ENCODE measurements at regions not wholly inside any gene's neighbourhood (a gene's known extent, or its start where the extent isn't known, plus 50 kb on each side); places are given as distances from the start of the nearest gene placed in this dataset.

- DNase-seq = no peak
These were observed 364.0 kb downstream of the ZIC1 start for GRCh38 chr3:147773116-147773630.

GRCh38 chr3:147775411-147775810 lies 366.2 kb downstream of the ZIC1 start:
- no peak for DNase-seq

- no peak for DNase-seq
These were observed 366.8 kb downstream of the ZIC1 start for GRCh38 chr3:147775816-147776530.

- DNase-seq = no peak
These were observed 384.7 kb downstream of the ZIC1 start for GRCh38 chr3:147793841-147794240.

- DNase-seq = no peak
These were observed 385.4 kb downstream of the ZIC1 start for GRCh38 chr3:147794596-147794995.

- no peak for DNase-seq
These were observed 386.3 kb downstream of the ZIC1 start for GRCh38 chr3:147795418-147795817.

GRCh38 chr3:147797095-147797494 lies 387.9 kb downstream of the ZIC1 start:
- no peak for DNase-seq

- no peak for DNase-seq
These were observed 390.4 kb downstream of the ZIC1 start for GRCh38 chr3:147799601-147800000.

GRCh38 chr3:147807776-147808175 lies 398.6 kb downstream of the ZIC1 start:
- DNase-seq = no peak

- no peak for DNase-seq
These were observed 400.0 kb downstream of the ZIC1 start for GRCh38 chr3:147809206-147809605.

- no peak for DNase-seq
These were observed 403.2 kb downstream of the ZIC1 start for GRCh38 chr3:147812186-147812911.

GRCh38 chr3:147813256-147813655 lies 404.1 kb downstream of the ZIC1 start:
- no peak for DNase-seq

GRCh38 chr3:147816752-147817151 lies 407.6 kb downstream of the ZIC1 start:
- no peak for DNase-seq

GRCh38 chr3:147832611-147833010 lies 423.4 kb downstream of the ZIC1 start:
- no peak for DNase-seq

- DNase-seq = no peak
These were observed 427.2 kb downstream of the ZIC1 start for GRCh38 chr3:147836330-147836729.

- DNase-seq = peak; percentile 12 to 17
These were observed 429.5 kb downstream of the ZIC1 start for GRCh38 chr3:147838652-147839051.

GRCh38 chr3:147843331-147843730 lies 434.2 kb downstream of the ZIC1 start:
- DNase-seq = no peak

GRCh38 chr3:147846293-147846692 lies 437.1 kb downstream of the ZIC1 start:
- no peak for DNase-seq

GRCh38 chr3:147846854-147847478 lies 437.8 kb downstream of the ZIC1 start:
- DNase-seq = no peak

- DNase-seq = no peak
These were observed 441.9 kb downstream of the ZIC1 start for GRCh38 chr3:147851062-147851461.

- no peak for DNase-seq
These were observed 445.4 kb downstream of the ZIC1 start for GRCh38 chr3:147854542-147854941.

GRCh38 chr3:147864754-147865354 lies 455.7 kb downstream of the ZIC1 start:
- DNase-seq = peak in 1 of 2 experiments; percentile 13

- DNase-seq = no peak
These were observed 457.4 kb downstream of the ZIC1 start for GRCh38 chr3:147866561-147866960.
